SK-N-MC (cell line): ENCODE measurements at regions not wholly inside any gene's neighbourhood (a gene's known extent, or its start where the extent isn't known, plus 50 kb on each side); places are given as distances from the start of the nearest gene placed in this dataset.
"Not testable (repeated sequence)": the region's sequence is repeated elsewhere in the genome, so short reads cannot be mapped to it uniquely, and the experiment has no call there.

Experiments
- DNase-seq: peaks from one replicate; pipeline ENCODE4 v3.0.0-alpha.2; 2011; ENCODE audit warnings: low read depth, low spot score
- H3K27ac ChIP-seq: fragments of 200-600 bp; sonication (generic); 2 replicates; pipeline ENCODE4 v1.5.1; 2016; ENCODE audit warnings: mixed run types
- H3K36me3 ChIP-seq: fragments of 200-600 bp; sonication (generic); 2 replicates; pipeline ENCODE4 v1.6.1; 2017; ENCODE audit warnings: antibody characterized with exemption, low read length, mixed read lengths; ENCODE audit not compliant: insufficient read depth
- H3K4me3 ChIP-seq: fragments of 200-600 bp; sonication (generic); 2 replicates; pipeline ENCODE4 v1.5.1; 2016
- H3K9ac ChIP-seq: fragments of 200-600 bp; sonication (generic); 2 replicates; pipeline ENCODE4 v1.8.0; 2017; ENCODE audit warnings: mixed run types, mixed read lengths; ENCODE audit not compliant: insufficient read length
- H3K9me3 ChIP-seq: fragments of 200-600 bp; sonication (generic); 2 replicates; pipeline ENCODE4 v1.6.1; 2017; ENCODE audit warnings: low read depth, mild to moderate bottlenecking, antibody characterized with exemption, low read length, moderate library complexity, mixed read lengths
- EZH2 ChIP-seq: fragments of 200-600 bp; sonication (generic); IDR thresholded peaks from one replicate; pipeline ENCODE4 v1.6.1; 2017; ENCODE audit warnings: antibody characterized with exemption
- FOXP2 ChIP-seq: optimal IDR thresholded peaks from 2 replicates; pipeline ENCODE3; 2011; ENCODE audit warnings: mild to moderate bottlenecking, moderate library complexity; ENCODE audit not compliant: insufficient read depth; ENCODE audit errors: extremely low read length, control extremely low read depth
- POLR2AphosphoS5 ChIP-seq: IDR thresholded peaks from 2 replicates; pipeline ENCODE4 v1.6.1; 2012; ENCODE audit warnings: mild to moderate bottlenecking, low read depth, low read length, borderline replicate concordance

DNA sequence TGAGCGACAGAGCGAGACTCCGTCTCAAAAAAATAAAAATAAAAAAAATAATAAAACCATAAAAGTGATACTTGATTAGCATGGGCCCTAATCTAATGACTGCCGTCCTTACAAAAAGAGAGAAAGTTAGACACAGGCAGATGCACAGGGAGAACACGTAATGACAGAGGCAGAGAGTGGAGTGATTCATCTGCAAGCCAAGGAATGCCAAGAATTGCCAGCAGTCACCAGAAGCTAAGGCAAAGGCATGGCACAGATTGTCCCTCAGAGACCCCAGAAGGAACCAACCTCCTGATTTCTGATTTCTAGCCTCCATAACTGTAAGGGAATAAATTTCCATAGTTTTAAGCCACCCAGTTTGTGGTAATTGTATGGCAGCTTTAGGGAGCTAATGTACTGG lies 79.6 kb upstream of the FREM1 start:
- H3K4me3 ChIP-seq, result peak overlapping the region; percentile 89
- no peak for DNase-seq
- no peaks in the 10 kb centered on the region for H3K9me3 ChIP-seq
- peaks cover 36% of the 10 kb centered on the region for H3K36me3 ChIP-seq
- H3K9ac ChIP-seq, result peak overlapping the region; percentile 90
- no peak for TF ChIP-seq POLR2AphosphoS5
- TF ChIP-seq EZH2, result no peak
- TF ChIP-seq FOXP2, result no peak
- H3K27ac ChIP-seq, result peak overlapping the region; percentile 76

DNA sequence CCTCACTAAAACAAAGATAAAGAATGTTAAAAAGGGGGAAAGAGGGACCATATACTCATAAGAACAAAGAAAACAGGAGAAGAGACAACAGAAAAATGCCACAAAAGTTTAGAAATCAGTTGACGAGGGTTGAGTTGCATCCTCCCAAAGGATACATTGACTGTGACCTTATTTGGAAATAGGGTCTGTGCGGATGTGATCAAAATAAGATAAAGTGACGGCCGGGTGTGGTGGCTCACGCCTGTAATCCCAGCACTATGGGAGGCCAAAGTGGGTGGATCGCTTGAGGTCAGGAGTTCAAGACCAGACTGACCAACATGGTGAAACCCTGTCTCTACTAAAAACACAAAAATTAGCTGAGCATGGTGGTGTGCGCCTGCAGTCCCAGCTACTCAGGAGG lies 79.1 kb upstream of the FREM1 start:
- DNase-seq, result not testable (repeated sequence)

DNA sequence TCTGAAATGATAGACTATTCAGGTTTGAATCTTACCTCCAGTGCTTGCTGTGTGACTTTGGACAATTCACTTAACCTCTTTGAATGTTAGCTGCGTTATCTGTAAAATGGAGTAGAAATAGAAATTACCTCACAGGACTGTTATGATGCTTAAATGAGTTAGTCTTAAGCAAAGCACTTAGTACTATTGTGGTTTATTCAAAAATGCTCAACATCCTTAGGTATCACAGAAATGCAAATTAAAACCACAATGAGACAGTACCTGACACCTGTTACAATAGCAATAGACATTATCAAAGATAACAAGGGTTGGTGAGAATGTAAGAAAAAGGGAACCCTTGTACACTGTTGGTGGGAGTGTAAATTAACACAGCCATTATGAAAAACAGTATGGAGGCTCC lies 77.6 kb upstream of the FREM1 start:
- no peak for DNase-seq
- H3K9ac ChIP-seq, result no peak overlapping the region
- H3K4me3 ChIP-seq, result no peak overlapping the region
- no peak overlapping the region for H3K27ac ChIP-seq
- no peak for TF ChIP-seq FOXP2
- no peak for TF ChIP-seq POLR2AphosphoS5
- no peak for TF ChIP-seq EZH2
- H3K36me3 ChIP-seq, result peaks cover 53% of the 10 kb centered on the region
- no peaks in the 10 kb centered on the region; the same call in 1 of the 2 replicates for H3K9me3 ChIP-seq

More for the DNA sequence above, 79.1 kb upstream of the FREM1 start:
- peak overlapping the region; percentile 43; the same call in 1 of the 2 replicates for H3K27ac ChIP-seq
- H3K9ac ChIP-seq, H3K4me3 ChIP-seq, H3K9me3 ChIP-seq: not testable (repeated sequence)
- H3K36me3 ChIP-seq, result peaks cover 41% of the 10 kb centered on the region

DNA sequence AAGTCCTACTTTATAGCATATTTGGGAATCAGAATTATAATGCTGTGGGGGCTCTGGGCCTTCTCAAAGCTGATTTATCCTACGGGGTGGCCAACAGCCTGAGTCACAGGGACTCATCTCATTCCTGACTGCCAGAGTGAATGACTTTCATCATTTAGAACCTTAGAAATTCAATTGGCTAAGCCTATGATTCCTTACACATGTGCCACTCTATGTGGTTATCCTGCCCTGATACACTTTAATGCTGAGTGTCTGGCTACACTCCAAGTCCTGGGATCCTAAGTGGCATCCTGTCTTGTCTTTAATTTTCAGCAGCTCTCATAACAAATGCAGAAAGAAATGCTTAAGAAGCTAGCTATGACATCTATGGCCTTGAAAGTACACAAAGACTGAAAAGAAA lies 75.2 kb upstream of the FREM1 start:
- H3K4me3 ChIP-seq, result 0 out of 2 replicates have a peak overlapping the region, but pooled peaks have one; percentile 23
- no peak for TF ChIP-seq POLR2AphosphoS5
- no peak for TF ChIP-seq FOXP2
- no peak for TF ChIP-seq EZH2
- peaks cover 72% of the 10 kb centered on the region for H3K36me3 ChIP-seq
- peak overlapping the region; percentile 79 for H3K27ac ChIP-seq
- peak; percentile 86 for DNase-seq
- no peak overlapping the region for H3K9ac ChIP-seq
- H3K9me3 ChIP-seq, result no peaks in the 10 kb centered on the region; the same call in 1 of the 2 replicates

DNA sequence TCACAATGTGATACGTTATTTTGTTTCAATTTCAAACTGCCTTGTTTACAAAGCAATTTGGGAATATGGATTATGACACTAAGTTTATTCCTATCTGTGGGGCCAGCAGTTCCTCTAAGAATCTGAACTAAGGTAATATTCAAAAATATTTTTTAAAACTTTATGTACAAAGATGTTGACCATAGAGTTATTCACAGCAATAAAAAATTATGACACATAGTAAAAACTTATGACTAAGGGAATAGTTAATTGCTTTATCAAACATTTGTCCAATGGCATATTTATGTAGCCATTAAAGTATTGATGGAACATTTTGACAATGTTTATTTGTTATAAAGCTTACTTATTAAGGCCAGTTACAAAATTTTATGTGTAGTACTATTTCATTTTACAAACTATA lies 73.4 kb upstream of the FREM1 start:
- Histone ChIP-seq H3K27ac (no peak overlapping the region), H3K9ac (no peak overlapping the region), H3K36me3 (peaks cover 67% of the 10 kb centered on the region), H3K9me3 (no peaks in the 10 kb centered on the region; the same call in 1 of the 2 replicates), H3K4me3 (no peak overlapping the region)
- TF ChIP-seq EZH2 (no peak), FOXP2 (no peak), POLR2AphosphoS5 (no peak)
- DNase-seq, result no peak

DNA sequence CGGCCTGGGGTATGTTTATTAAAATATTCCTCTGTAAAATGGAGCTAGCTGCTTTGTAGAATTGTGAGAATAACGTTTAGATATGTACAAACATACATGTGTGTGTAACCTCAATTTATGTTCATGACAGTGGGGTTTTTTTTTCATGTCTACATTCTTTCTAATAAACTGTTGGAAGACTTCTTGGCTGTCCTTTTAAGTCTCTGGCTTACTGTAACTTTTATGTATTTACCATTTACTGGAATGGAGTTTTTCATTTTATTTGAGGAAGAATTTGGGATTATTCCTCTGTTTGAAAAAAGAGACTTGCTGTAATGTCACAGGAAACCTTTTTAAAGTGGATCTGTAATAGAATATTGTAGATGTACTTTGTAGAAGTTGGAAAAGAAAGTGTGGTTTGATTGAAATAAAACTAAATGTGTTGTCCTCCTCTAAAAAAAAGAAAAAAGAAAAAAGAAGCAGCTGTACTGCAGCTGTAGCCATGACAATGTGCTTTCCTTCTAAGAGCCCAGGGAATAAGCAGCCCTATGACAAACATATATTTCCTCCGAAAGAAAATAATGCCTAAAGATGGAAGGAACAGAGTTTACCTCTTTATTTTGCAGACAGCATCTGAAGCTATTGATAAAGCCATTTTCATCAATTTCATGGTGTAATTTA lies 71.2 kb upstream of the FREM1 start:
- DNase-seq, result no peak
- H3K9ac ChIP-seq, result no peak overlapping the region
- no peaks in the 10 kb centered on the region; the same call in 1 of the 2 replicates for H3K9me3 ChIP-seq
- no peak overlapping the region for H3K4me3 ChIP-seq
- peaks cover 55% of the 10 kb centered on the region for H3K36me3 ChIP-seq
- no peak for TF ChIP-seq EZH2
- no peak for TF ChIP-seq FOXP2
- TF ChIP-seq POLR2AphosphoS5, result no peak
- H3K27ac ChIP-seq, result no peak overlapping the region

DNA sequence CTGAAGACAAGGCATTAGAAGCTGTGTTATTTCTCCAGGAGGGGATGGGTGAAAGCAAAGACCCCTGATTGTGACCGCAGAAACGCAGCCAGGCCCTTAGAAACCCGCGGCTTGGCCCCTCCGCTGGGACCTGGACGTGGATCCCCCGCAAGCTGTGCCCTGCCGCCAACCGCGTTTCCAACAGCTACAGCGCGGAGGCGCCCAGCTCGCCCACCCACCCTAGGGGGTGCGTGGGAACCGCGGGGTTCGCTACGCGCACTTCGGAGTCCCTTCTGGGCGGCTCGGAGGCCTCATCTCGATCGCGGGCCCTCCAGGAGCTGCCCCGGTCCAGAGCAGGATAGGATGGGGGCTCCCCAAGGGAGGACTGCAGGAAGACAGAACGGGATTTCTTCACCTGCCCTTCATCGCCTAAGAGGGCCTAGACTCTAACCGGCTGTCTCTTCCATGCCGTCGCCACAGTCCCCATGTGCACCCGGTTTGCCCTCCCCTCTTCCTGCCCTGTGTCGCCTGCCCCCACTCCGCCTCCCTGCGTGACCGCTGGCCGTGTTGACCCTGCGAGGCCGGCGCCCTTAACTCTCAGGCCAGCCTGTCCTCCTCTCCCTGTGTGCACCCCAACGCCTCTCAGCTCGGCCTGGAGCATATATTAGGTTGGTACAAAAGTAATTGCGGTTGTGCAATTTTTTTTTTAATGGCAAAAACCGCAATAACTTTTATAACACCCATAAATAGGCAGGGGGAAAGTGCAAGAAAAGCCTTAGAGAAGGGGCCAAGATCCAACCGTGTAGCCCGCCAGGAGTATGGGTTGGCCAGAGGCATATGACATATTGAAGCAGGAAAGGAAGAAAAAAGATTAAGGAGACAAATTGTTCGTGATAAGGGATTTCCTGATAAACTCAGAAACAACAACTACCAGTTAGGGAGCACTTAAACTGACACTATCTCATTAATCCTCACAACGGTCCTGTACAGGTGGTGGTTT lies 68.1 kb upstream of the FREM1 start:
- TF ChIP-seq POLR2AphosphoS5 (no peak; the same call in 1 of the 2 replicates), FOXP2 (no peak), EZH2 (no peak)
- DNase-seq, result no peak
- Histone ChIP-seq H3K36me3 (peaks cover 56% of the 10 kb centered on the region), H3K9ac (no peak overlapping the region), H3K9me3 (peaks cover 4% of the 10 kb centered on the region; the same call in 1 of the 2 replicates), H3K4me3 (no peak overlapping the region), H3K27ac (peak overlapping the region; percentile 89)
